ENCODE measurements at regions not wholly inside any gene's neighbourhood (a gene's known extent, or its start where the extent isn't known, plus 50 kb on each side); places are given as distances from the start of the nearest gene placed in this dataset.

- no peak overlapping the region for H3K27ac ChIP-seq (ENCODE audit: low read length)
- H3K27me3 ChIP-seq (ENCODE audit: control insufficient read depth, insufficient read depth, low read length), result peaks cover 4% of the 10 kb centered on the region
- DNase-seq, result no peak
- H3K9me3 ChIP-seq (ENCODE audit: control insufficient read depth, low read depth, low read length), result no peaks in the 10 kb centered on the region
- H3K4me3 ChIP-seq (ENCODE audit: low read length), result no peak overlapping the region
- WGBS (ENCODE audit: insufficient coverage, low lambda C conversion rate), result 100% methylated on average over 2 of the region's 3 CpGs
- peaks cover 5% of the 10 kb centered on the region for H3K4me1 ChIP-seq (ENCODE audit: control insufficient read depth, insufficient read depth, low read length)
- H3K36me3 ChIP-seq (ENCODE audit: control insufficient read depth, insufficient read depth, low read length), result no peaks in the 10 kb centered on the region
Measured at GRCh38 chr11:34564406-34564805, 50.8 kb upstream of the ELF5 start.

GRCh38 chr11:34564807-34565241 is 51.2 kb upstream of the ELF5 start:
- Histone ChIP-seq H3K4me3 (ENCODE audit: low read length) (no peak overlapping the region), H3K27me3 (ENCODE audit: control insufficient read depth, insufficient read depth, low read length) (peaks cover 4% of the 10 kb centered on the region), H3K9me3 (ENCODE audit: control insufficient read depth, low read depth, low read length) (no peaks in the 10 kb centered on the region), H3K27ac (ENCODE audit: low read length) (no peak overlapping the region), H3K36me3 (ENCODE audit: control insufficient read depth, insufficient read depth, low read length) (no peaks in the 10 kb centered on the region), H3K4me1 (ENCODE audit: control insufficient read depth, insufficient read depth, low read length) (peaks cover 5% of the 10 kb centered on the region)
- DNase-seq, result peak in 1 of 2 donors; percentile 8
- WGBS (ENCODE audit: insufficient coverage, low lambda C conversion rate), result no CpG with 5 or more reads among the region's 2 CpGs

DNA sequence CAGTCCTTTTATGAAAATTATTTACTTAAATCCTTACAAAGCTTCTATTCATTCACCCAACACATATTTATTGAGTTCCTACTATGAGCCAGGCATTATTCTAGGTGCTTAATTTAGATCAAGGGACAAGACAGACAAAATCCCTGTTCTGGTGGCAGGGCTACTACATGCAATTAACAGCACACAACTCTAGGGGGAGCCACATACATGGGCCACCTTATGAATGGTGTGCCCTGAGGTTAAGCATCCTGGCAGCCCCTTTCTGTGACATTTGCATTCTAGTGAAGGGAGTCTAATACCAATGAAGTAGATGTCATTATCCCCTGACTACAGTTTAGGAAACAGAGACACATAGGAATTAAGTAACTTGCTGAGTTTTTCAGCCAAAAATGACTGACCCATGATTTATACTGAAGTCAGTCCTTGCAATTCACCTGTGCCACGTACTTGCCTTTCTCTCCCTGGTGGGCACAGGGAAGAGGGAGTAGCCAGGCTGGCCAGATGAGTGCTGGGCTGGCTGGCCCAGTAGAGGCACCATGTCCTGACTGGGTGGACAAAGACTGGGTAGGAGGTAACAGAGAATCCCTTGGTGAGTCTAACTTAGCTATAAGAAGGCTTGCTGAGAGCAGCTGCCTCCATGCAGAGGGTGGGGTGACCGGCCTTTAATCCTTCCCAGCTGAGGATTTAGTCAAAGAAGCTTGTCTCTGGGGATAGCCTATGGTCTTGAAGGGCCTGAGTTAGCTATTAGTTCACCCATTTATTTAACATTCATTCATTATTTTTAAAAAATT is 52.0 kb upstream of the ELF5 start:
- Histone ChIP-seq H3K4me3 (ENCODE audit: low read length) (no peak overlapping the region), H3K27ac (ENCODE audit: low read length) (no peak overlapping the region), H3K36me3 (ENCODE audit: control insufficient read depth, insufficient read depth, low read length) (no peaks in the 10 kb centered on the region), H3K4me1 (ENCODE audit: control insufficient read depth, insufficient read depth, low read length) (peaks cover 5% of the 10 kb centered on the region), H3K27me3 (ENCODE audit: control insufficient read depth, insufficient read depth, low read length) (peaks cover 4% of the 10 kb centered on the region), H3K9me3 (ENCODE audit: control insufficient read depth, low read depth, low read length) (no peaks in the 10 kb centered on the region)
- no peak for DNase-seq
- no CpG with 5 or more reads among the region's 2 CpGs for WGBS (ENCODE audit: insufficient coverage, low lambda C conversion rate)

- Histone ChIP-seq H3K36me3 (ENCODE audit: control insufficient read depth, insufficient read depth, low read length) (no peaks in the 10 kb centered on the region), H3K27ac (ENCODE audit: low read length) (no peak overlapping the region), H3K9me3 (ENCODE audit: control insufficient read depth, low read depth, low read length) (no peaks in the 10 kb centered on the region), H3K27me3 (ENCODE audit: control insufficient read depth, insufficient read depth, low read length) (no peaks in the 10 kb centered on the region), H3K4me3 (ENCODE audit: low read length) (no peak overlapping the region), H3K4me1 (ENCODE audit: control insufficient read depth, insufficient read depth, low read length) (peaks cover 5% of the 10 kb centered on the region)
- no CpG with 5 or more reads among the region's 3 CpGs for WGBS (ENCODE audit: insufficient coverage, low lambda C conversion rate)
- DNase-seq, result no peak
Measured at GRCh38 chr11:34566208-34566551, 52.6 kb upstream of the ELF5 start.

- no CpG with 5 or more reads among the region's 4 CpGs for WGBS (ENCODE audit: insufficient coverage, low lambda C conversion rate)
- H3K4me1 ChIP-seq (ENCODE audit: control insufficient read depth, insufficient read depth, low read length), result peaks cover 5% of the 10 kb centered on the region
- H3K9me3 ChIP-seq (ENCODE audit: control insufficient read depth, low read depth, low read length), result no peaks in the 10 kb centered on the region
- no peak overlapping the region for H3K4me3 ChIP-seq (ENCODE audit: low read length)
- DNase-seq, result no peak
- H3K36me3 ChIP-seq (ENCODE audit: control insufficient read depth, insufficient read depth, low read length), result no peaks in the 10 kb centered on the region
- no peaks in the 10 kb centered on the region for H3K27me3 ChIP-seq (ENCODE audit: control insufficient read depth, insufficient read depth, low read length)
- H3K27ac ChIP-seq (ENCODE audit: low read length), result no peak overlapping the region
Measured at GRCh38 chr11:34566736-34567135, 53.1 kb upstream of the ELF5 start.

- H3K9me3 ChIP-seq (ENCODE audit: control insufficient read depth, low read depth, low read length), result no peaks in the 10 kb centered on the region
- H3K36me3 ChIP-seq (ENCODE audit: control insufficient read depth, insufficient read depth, low read length), result no peaks in the 10 kb centered on the region
- H3K4me1 ChIP-seq (ENCODE audit: control insufficient read depth, insufficient read depth, low read length), result peaks cover 5% of the 10 kb centered on the region
- H3K4me3 ChIP-seq (ENCODE audit: low read length), result no peak overlapping the region
- 17% methylated on average over 1 of the region's 4 CpGs for WGBS (ENCODE audit: insufficient coverage, low lambda C conversion rate)
- no peak for DNase-seq
- H3K27ac ChIP-seq (ENCODE audit: low read length), result no peak overlapping the region
- no peaks in the 10 kb centered on the region for H3K27me3 ChIP-seq (ENCODE audit: control insufficient read depth, insufficient read depth, low read length)
Measured at GRCh38 chr11:34567733-34568132, 53.2 kb upstream of the EHF start.

GRCh38 chr11:34570584-34570983 is 50.3 kb upstream of the EHF start:
- no peaks in the 10 kb centered on the region for H3K4me1 ChIP-seq (ENCODE audit: control insufficient read depth, insufficient read depth, low read length)
- H3K27ac ChIP-seq (ENCODE audit: low read length), result no peak overlapping the region
- no peak overlapping the region for H3K4me3 ChIP-seq (ENCODE audit: low read length)
- H3K9me3 ChIP-seq (ENCODE audit: control insufficient read depth, low read depth, low read length), result no peaks in the 10 kb centered on the region
- peaks cover 2% of the 10 kb centered on the region for H3K27me3 ChIP-seq (ENCODE audit: control insufficient read depth, insufficient read depth, low read length)
- DNase-seq, result no peak
- H3K36me3 ChIP-seq (ENCODE audit: control insufficient read depth, insufficient read depth, low read length), result no peaks in the 10 kb centered on the region
- WGBS (ENCODE audit: insufficient coverage, low lambda C conversion rate), result no CpG with 5 or more reads among the region's 5 CpGs

All from large intestine (tissue), 3 donors.